ENCODE measurements at regions not wholly inside any gene's neighbourhood (a gene's known extent, or its start where the extent isn't known, plus 50 kb on each side); places are given as distances from the start of the nearest gene placed in this dataset.

- no peak overlapping the region for H3K9ac ChIP-seq (replicated peaks; ENCODE audit: extremely low read depth, insufficient read depth, low read length)
- BruUV-seq (replicated peaks) = no TSS peak
- no peaks in the 10 kb centered on the region for H3K36me3 ChIP-seq (ENCODE audit: control insufficient read depth in 2 of 2, extremely low read depth in 1 of 2, insufficient read depth in 2 of 2, low read length in 2 of 2)
- no peaks in the 10 kb centered on the region for H3K27me3 ChIP-seq (ENCODE audit: control insufficient read depth in 2 of 2, insufficient read depth in 2 of 2, low read length in 2 of 2)
- H3K4me2 ChIP-seq (ENCODE audit: insufficient read depth, low read length) = no peak overlapping the region
- no peaks in the 10 kb centered on the region for H3K79me2 ChIP-seq (ENCODE audit: control insufficient read depth, insufficient read depth, low read length)
- H2AFZ ChIP-seq (ENCODE audit: low read depth, low read length) = no peak overlapping the region
- no peak overlapping the region for H3K27ac ChIP-seq (ENCODE audit: insufficient read depth, low read depth, low read length)
- H3K4me3 ChIP-seq (replicated peaks in 1 of 3; ENCODE audit: insufficient read depth in 1 of 3, low read depth in 1 of 3, low read length in 3 of 3) = no peak overlapping the region
- DNase-seq (ENCODE audit: low read depth, low spot score) (no peak), FAIRE-seq (no peak)
- H3K9me1 ChIP-seq (replicated peaks; ENCODE audit: control insufficient read depth, extremely low read depth, insufficient read depth, low read length) = no peaks in the 10 kb centered on the region
- intact Hi-C loops (cut with micrococcal nuclease) = no loop called here
- H4K20me1 ChIP-seq (replicated peaks; ENCODE audit: control insufficient read depth, extremely low read depth, insufficient read depth, low read length) = no peaks in the 10 kb centered on the region
- dilution Hi-C loops (cut with MboI; ENCODE audit: extremely low pct_ligation_motif_present, low sequenced_read_pairs) = no loop called here
- H3K9me3 ChIP-seq (replicated peaks; ENCODE audit: control insufficient read depth, insufficient read depth, low read length) = no peaks in the 10 kb centered on the region
- ChIA-PET POLR2A (no interaction called here), CTCF (no interaction called here)
- H3K4me1 ChIP-seq (ENCODE audit: control insufficient read depth, extremely low read depth, insufficient read depth, low read length) = no peaks in the 10 kb centered on the region
- TF ChIP-seq FOS (IDR thresholded peaks at IDR 0.05; ENCODE audit: borderline replicate concordance, insufficient read depth, low read length) (no peak), MYC (IDR thresholded peaks at IDR 0.05; ENCODE audit: low read depth, low read length) (no peak), JUN (IDR thresholded peaks at IDR 0.05; ENCODE audit: borderline replicate concordance, insufficient read depth, insufficient read length, low read depth) (no peak)
Observed at GRCh38 chr14:80325688-80326087, 114.4 kb upstream of the DIO2 start.

GRCh38 chr14:80325112-80325511, 113.8 kb upstream of the DIO2 start:
- TF ChIP-seq EZH2 (IDR thresholded peaks at IDR 0.05; ENCODE audit: borderline replicate concordance, low read depth, low read length, severe bottlenecking) (no peak), FOS (IDR thresholded peaks at IDR 0.05; ENCODE audit: borderline replicate concordance, insufficient read depth, low read length) (no peak), MYC (IDR thresholded peaks at IDR 0.05; ENCODE audit: low read depth, low read length) (no peak), MAX (IDR thresholded peaks at IDR 0.05; ENCODE audit: insufficient read depth, insufficient read length) (no peak), POLR2A (IDR thresholded peaks at IDR 0.05; ENCODE audit: low read depth, low read length) (no peak), POLR2AphosphoS5 (IDR thresholded peaks at IDR 0.05; ENCODE audit: insufficient read depth, low read depth, low read length) (no peak), GATA2 (IDR thresholded peaks at IDR 0.05; ENCODE audit: insufficient read depth, insufficient read length, low read depth, low read length) (no peak), CTCF (IDR thresholded peaks at IDR 0.05; ENCODE audit: extremely low read depth in 1 of 2, insufficient read depth in 1 of 2, low read depth in 1 of 2, low read length in 2 of 2) (no peak), JUN (IDR thresholded peaks at IDR 0.05; ENCODE audit: borderline replicate concordance, insufficient read depth, insufficient read length, low read depth) (no peak)
- FAIRE-seq = no peak
- no peaks in the 10 kb centered on the region for H3K9me1 ChIP-seq (replicated peaks; ENCODE audit: control insufficient read depth, extremely low read depth, insufficient read depth, low read length)
- H3K79me2 ChIP-seq (ENCODE audit: control insufficient read depth, insufficient read depth, low read length) = no peaks in the 10 kb centered on the region
- ChIA-PET POLR2A (no interaction called here), CTCF (no interaction called here)
- no peak overlapping the region for H2AFZ ChIP-seq (ENCODE audit: low read depth, low read length)
- no peak overlapping the region for H3K4me2 ChIP-seq (ENCODE audit: insufficient read depth, low read length)
- no peak overlapping the region for H3K9ac ChIP-seq (replicated peaks; ENCODE audit: extremely low read depth, insufficient read depth, low read length)
- no peak overlapping the region for H3K27ac ChIP-seq (ENCODE audit: insufficient read depth, low read depth, low read length)
- no peak for DNase-seq (ENCODE audit: low read depth, low spot score)
- no peaks in the 10 kb centered on the region for H3K27me3 ChIP-seq (ENCODE audit: control insufficient read depth in 2 of 2, insufficient read depth in 2 of 2, low read length in 2 of 2)
- no peaks in the 10 kb centered on the region for H4K20me1 ChIP-seq (replicated peaks; ENCODE audit: control insufficient read depth, extremely low read depth, insufficient read depth, low read length)
- no peaks in the 10 kb centered on the region for H3K9me3 ChIP-seq (replicated peaks; ENCODE audit: control insufficient read depth, insufficient read depth, low read length)
- dilution Hi-C loops (cut with MboI; ENCODE audit: extremely low pct_ligation_motif_present, low sequenced_read_pairs) (no loop called here), intact Hi-C loops (cut with micrococcal nuclease) (no loop called here)
- no TSS peak for BruUV-seq (replicated peaks)
- no peaks in the 10 kb centered on the region for H3K4me1 ChIP-seq (ENCODE audit: control insufficient read depth, extremely low read depth, insufficient read depth, low read length)
- H3K36me3 ChIP-seq (ENCODE audit: control insufficient read depth in 2 of 2, extremely low read depth in 1 of 2, insufficient read depth in 2 of 2, low read length in 2 of 2) = no peaks in the 10 kb centered on the region
- no peak overlapping the region for H3K4me3 ChIP-seq (replicated peaks in 1 of 3; ENCODE audit: insufficient read depth in 1 of 3, low read depth in 1 of 3, low read length in 3 of 3)

Data from endothelial cell of umbilical vein (primary cell).